Gastrocnemius medialis (tissue), 4 donors: ENCODE measurements at regions not wholly inside any gene's neighbourhood (a gene's known extent, or its start where the extent isn't known, plus 50 kb on each side); places are given as distances from the start of the nearest gene placed in this dataset.

Experiments used
- POLR2A ChIP-seq, 2 donors: fragments of 450-650 bp; IDR thresholded peaks; one replicate each; pipeline ENCODE4 v1.6.1; 2017; ENCODE audit warnings: antibody characterized with exemption in 2 of 2, mild to moderate bottlenecking in 2 of 2, moderate library complexity in 2 of 2
- TF ChIP-seq, protein P1 (sequence below), 5 experiments: fragments of 450-650 bp in 3 of 5; fragments of 200-600 bp in 2 of 5; sonication (generic) in 2 of 5; IDR thresholded peaks in 4 of 5; conservative IDR thresholded peaks in 1 of 5; 1 replicate in 4 of 5; 2 replicates in 1 of 5; pipeline ENCODE4 v1.5.1; 2016 to 2019; ENCODE audit warnings: antibody characterized with exemption in 5 of 5, mild to moderate bottlenecking in 3 of 5, moderate library complexity in 3 of 5

DNA sequence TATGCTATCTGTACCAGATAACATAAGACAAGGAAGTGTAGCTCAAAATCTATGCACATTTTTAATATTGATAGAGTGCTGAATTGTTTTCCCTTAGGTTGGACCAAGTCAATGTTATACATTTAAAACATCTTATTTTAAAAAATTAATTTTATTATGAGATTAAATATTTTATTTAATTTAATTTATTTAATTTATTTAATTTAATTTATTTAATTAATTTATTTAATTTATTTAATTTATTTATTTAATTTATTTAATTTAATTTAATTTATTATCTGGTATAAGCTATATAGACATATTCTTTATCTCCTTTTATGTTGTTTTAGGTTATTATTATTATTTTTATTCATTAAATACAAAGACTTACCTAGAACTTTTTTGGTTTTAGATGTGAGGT is 551.7 kb upstream of the LRRTM1 start:
- TF ChIP-seq, protein P1, sequence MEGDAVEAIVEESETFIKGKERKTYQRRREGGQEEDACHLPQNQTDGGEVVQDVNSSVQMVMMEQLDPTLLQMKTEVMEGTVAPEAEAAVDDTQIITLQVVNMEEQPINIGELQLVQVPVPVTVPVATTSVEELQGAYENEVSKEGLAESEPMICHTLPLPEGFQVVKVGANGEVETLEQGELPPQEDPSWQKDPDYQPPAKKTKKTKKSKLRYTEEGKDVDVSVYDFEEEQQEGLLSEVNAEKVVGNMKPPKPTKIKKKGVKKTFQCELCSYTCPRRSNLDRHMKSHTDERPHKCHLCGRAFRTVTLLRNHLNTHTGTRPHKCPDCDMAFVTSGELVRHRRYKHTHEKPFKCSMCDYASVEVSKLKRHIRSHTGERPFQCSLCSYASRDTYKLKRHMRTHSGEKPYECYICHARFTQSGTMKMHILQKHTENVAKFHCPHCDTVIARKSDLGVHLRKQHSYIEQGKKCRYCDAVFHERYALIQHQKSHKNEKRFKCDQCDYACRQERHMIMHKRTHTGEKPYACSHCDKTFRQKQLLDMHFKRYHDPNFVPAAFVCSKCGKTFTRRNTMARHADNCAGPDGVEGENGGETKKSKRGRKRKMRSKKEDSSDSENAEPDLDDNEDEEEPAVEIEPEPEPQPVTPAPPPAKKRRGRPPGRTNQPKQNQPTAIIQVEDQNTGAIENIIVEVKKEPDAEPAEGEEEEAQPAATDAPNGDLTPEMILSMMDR (IDR thresholded peaks at IDR 0.05 in 4 of 5, conservative IDR thresholded peaks at IDR 0.05 in 1 of 5) = no peak
- no peak for TF ChIP-seq POLR2A (IDR thresholded peaks at IDR 0.05)
